GM19328 (cell line): ENCODE measurements at regions not wholly inside any gene's neighbourhood (a gene's known extent, or its start where the extent isn't known, plus 50 kb on each side); places are given as distances from the start of the nearest gene placed in this dataset.
"Not testable (repeated sequence)": the region's sequence is repeated elsewhere in the genome, so short reads cannot be mapped to it uniquely, and the experiment has no call there.

ENCODE experiments used
- ATAC-seq: cut with Tn5 transposase; IDR thresholded peaks from one replicate; pipeline ENCODE4 v1.9.1; 2021; ENCODE audit warnings: mild to moderate bottlenecking, moderate library complexity; ENCODE audit not compliant: unreplicated experiment

- no peak for ATAC-seq
Observed at GRCh38 chr1:98296681-98297080, 364.8 kb upstream of the SNX7 start.

DNA sequence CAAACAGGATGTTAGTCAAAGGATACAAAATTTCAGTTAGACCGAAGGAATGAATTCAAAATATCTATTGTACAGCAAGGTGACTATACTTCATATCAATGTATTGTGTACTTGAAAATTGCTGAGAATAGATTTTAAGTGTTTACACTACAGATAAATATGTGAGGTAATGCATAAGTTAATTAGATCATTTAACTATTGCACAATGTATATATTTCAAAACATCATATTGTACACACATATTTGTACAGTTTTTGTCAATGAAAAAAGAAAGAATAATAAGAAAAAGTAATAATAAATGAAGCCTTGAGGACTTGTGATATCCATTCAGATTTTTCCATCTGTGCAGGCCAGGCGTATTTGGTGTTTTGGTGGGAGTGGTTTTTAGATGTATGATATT, 367.4 kb upstream of the SNX7 start:
- no peak for ATAC-seq

GRCh38 chr1:98292994-98293393, 368.5 kb upstream of the SNX7 start:
- ATAC-seq: no peak

- no peak for ATAC-seq
Observed at GRCh38 chr1:98289311-98289710, 368.5 kb upstream of the DPYD start.

DNA sequence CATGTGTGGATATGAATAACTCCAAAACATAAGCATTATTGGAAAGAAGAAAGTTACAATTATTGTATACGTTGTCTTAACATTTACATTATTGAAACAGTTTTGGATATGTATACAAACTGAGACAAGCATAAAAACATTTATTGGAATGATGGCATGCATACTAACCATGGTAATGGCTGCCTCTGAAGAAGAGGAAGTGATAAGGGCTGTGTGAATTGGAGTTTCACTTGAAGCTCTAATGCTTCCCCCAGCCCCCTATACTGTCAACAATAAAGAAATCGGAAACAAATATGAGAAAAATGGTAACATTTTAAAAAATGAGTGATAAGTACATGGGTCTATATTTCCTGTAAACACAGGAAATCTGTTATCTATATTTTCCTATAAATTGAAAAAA, 367.7 kb upstream of the DPYD start:
- ATAC-seq: no peak

DNA sequence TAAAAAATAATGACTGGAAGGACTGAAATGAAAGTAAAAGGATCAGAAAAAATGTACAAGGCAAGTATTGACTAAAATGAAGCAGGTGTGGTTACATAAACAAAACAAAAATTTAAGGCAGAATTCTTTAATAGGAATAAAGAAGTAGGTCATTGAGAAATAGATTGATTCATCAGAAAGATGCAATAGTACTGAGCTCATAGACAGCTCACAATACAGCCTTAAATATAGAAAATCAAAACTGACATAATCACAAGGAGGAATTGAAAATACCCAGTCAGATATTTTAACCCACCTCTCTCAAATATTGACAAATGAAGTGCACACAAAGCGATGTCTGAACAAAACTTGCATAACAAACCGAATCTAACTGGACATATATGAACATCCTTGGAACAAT, 366.8 kb upstream of the DPYD start:
- no peak for ATAC-seq

GRCh38 chr1:98286656-98287055, 365.8 kb upstream of the DPYD start:
- no peak for ATAC-seq

- not testable (repeated sequence) for ATAC-seq
Observed at GRCh38 chr1:98285286-98285685, 364.5 kb upstream of the DPYD start.

GRCh38 chr1:98280049-98280448, 359.2 kb upstream of the DPYD start:
- ATAC-seq: no peak

- no peak for ATAC-seq
Observed at GRCh38 chr1:98278055-98278454, 357.2 kb upstream of the DPYD start.

DNA sequence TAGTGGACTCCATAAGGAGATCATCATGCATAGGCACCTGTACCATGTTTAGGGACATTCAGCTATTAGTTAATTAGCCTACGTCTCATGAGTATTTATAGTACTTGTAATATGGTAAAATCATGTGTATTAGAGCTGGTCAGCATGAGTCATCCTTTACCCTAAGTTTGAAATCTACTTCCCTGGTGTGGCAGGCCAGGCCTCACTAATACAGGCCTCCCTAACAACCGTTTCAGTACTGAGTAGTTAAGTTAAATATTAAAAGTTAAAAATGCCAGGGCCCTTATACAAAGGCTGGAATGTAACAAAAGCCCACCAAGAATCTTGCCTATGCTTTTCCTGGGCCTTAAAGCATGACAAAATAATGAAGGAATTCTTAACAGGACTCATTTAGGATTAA, 356.3 kb upstream of the DPYD start:
- no peak for ATAC-seq

DNA sequence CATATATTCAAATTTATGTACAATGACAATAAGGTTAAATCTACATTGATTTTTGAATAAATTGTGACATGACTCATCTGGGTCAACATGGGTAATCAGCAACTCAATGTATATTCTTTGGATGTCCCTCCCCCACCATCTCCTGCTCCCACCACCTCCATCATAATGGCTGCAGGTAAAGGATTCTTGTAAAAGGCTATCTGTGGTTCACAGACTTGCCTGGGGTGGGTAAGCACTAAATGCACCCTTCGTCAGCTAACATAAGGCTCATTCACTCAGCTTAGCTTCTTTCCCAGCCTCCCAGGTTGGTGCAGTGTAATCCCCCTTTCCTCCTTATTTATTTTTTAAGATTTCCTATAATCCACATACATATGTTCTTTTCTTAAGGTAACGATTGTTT, 355.7 kb upstream of the DPYD start:
- ATAC-seq: no peak

DNA sequence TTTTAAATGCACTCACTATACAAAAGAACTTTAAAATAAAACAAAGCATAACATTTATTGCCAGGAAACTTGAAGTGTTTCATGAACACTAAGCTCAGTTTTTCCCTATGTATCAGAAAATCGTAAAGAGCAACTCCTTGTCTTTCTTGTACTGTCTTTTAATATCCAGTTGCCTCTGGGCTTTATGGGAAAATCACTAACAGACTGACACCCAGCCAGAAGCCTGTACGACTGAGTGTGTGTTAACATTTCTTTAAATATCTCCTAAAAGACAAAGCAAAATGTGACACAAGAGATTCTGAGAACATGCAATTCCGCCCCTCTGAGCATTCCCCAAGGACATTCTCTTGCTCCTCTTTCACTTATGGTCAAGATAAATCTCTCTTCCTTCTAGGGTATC, 347.5 kb upstream of the DPYD start:
- ATAC-seq: no peak

DNA sequence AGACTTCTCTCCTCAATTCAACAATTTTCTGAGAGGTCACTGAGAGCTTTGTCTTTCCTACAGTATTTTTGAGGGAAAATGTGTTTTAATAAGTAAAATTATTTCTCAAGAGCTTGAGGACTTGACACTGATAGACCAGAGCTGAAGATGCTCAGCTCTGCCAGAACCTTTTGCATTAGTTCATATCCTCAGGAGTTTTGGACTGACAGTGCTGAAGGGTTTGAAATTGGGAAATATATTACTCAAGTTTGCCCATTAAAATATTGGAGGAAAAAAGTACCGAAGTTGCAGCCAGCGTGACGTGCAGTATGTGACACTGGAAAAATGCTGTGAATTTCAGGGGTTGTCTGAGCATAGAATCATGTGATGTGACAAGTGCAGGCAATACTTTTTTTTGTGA, 346.6 kb upstream of the DPYD start:
- no peak for ATAC-seq

DNA sequence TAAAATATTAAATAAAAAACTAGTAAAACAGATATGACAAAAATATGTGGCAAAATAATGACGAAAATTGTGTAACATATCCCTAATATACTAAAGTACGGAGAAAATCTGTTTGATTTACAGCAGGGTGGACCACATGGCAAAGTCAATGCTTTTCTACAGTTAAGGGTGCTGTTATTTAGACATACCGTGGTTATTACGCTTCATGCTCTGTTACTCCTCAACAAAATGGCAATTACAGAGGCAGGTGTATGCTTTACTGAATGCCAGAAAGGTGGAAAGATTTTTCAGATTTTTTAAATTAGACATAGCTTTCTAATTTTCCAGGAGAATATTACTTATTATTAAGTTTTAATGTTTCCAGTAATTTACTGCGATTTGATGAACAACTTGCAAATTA, 343.9 kb upstream of the DPYD start:
- no peak for ATAC-seq

- no peak for ATAC-seq
Observed at GRCh38 chr1:98260839-98261238, 340.0 kb upstream of the DPYD start.

GRCh38 chr1:98260412-98260811, 339.6 kb upstream of the DPYD start:
- ATAC-seq: no peak

GRCh38 chr1:98256700-98257099, 335.9 kb upstream of the DPYD start:
- no peak for ATAC-seq

GRCh38 chr1:98253145-98253544, 332.3 kb upstream of the DPYD start:
- ATAC-seq: no peak

GRCh38 chr1:98251497-98251896, 330.7 kb upstream of the DPYD start:
- ATAC-seq: no peak

- no peak for ATAC-seq
Observed at GRCh38 chr1:98232678-98233077, 311.8 kb upstream of the DPYD start.

- ATAC-seq: no peak
Observed at GRCh38 chr1:98222706-98223105, 301.9 kb upstream of the DPYD start.

- no peak for ATAC-seq
Observed at GRCh38 chr1:98221923-98222322, 301.1 kb upstream of the DPYD start.

GRCh38 chr1:98217601-98218000, 296.8 kb upstream of the DPYD start:
- ATAC-seq: no peak
